PFSK-1 (cell line): ENCODE measurements at regions not wholly inside any gene's neighbourhood (a gene's known extent, or its start where the extent isn't known, plus 50 kb on each side); places are given as distances from the start of the nearest gene placed in this dataset.

Source experiments
- FOXP2 ChIP-seq: optimal IDR thresholded peaks from 2 replicates; pipeline ENCODE3; 2011; ENCODE audit warnings: borderline replicate concordance, control low read depth, inconsistent platforms; ENCODE audit not compliant: insufficient read depth; ENCODE audit errors: extremely low read length, extremely low read depth
- POLR2AphosphoS5 ChIP-seq: IDR thresholded peaks from 2 replicates; pipeline ENCODE4 v1.6.1; 2012; ENCODE audit warnings: low read depth, mild to moderate bottlenecking, control low read depth, low read length, moderate library complexity
- SIN3A ChIP-seq: IDR thresholded peaks from 2 replicates; pipeline ENCODE4 v1.6.1; 2012; ENCODE audit warnings: mild to moderate bottlenecking, low read length, moderate library complexity, borderline replicate concordance; ENCODE audit not compliant: insufficient read depth
- TAF1 ChIP-seq: IDR thresholded peaks from 2 replicates; pipeline ENCODE4 v1.6.1; 2012; ENCODE audit warnings: low read length, control low read depth, borderline replicate concordance; ENCODE audit not compliant: insufficient read depth
- TF ChIP-seq, protein P1 (sequence below), 2 experiments: IDR thresholded peaks; 2 replicates each; pipeline versions ENCODE4 v1.6.1 to v1.8.0; 2011 to 2012; ENCODE audit warnings: low read depth in 2 of 2, low read length in 2 of 2, control low read depth in 1 of 2, inconsistent platforms in 1 of 2, mild to moderate bottlenecking in 1 of 2, moderate library complexity in 1 of 2; ENCODE audit not compliant: insufficient read depth in 1 of 2

DNA sequence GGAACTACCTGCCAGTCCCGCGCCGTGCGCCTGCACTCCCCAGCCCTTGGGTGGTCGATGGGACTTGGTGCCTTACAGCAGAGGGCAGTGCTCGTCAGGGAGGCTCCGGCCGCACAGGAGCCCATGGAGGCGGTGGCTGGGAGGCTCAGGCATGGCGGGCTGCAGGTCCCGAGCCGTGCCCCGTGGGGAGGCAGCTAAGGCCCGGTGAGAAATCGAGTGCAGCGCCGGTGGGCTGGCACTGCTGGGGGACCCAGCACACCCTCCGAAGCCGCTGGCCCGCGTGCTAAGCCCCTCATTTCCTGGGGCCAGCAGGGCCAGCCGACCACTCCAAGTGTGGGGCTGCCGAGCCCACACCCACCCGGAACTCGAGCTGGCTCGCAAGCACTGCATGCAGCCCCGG is 580.2 kb downstream of the ZIC1 start:
- no peak for TF ChIP-seq SIN3A
- TF ChIP-seq POLR2AphosphoS5, result no peak
- no peak for TF ChIP-seq TAF1
- TF ChIP-seq, protein P1, sequence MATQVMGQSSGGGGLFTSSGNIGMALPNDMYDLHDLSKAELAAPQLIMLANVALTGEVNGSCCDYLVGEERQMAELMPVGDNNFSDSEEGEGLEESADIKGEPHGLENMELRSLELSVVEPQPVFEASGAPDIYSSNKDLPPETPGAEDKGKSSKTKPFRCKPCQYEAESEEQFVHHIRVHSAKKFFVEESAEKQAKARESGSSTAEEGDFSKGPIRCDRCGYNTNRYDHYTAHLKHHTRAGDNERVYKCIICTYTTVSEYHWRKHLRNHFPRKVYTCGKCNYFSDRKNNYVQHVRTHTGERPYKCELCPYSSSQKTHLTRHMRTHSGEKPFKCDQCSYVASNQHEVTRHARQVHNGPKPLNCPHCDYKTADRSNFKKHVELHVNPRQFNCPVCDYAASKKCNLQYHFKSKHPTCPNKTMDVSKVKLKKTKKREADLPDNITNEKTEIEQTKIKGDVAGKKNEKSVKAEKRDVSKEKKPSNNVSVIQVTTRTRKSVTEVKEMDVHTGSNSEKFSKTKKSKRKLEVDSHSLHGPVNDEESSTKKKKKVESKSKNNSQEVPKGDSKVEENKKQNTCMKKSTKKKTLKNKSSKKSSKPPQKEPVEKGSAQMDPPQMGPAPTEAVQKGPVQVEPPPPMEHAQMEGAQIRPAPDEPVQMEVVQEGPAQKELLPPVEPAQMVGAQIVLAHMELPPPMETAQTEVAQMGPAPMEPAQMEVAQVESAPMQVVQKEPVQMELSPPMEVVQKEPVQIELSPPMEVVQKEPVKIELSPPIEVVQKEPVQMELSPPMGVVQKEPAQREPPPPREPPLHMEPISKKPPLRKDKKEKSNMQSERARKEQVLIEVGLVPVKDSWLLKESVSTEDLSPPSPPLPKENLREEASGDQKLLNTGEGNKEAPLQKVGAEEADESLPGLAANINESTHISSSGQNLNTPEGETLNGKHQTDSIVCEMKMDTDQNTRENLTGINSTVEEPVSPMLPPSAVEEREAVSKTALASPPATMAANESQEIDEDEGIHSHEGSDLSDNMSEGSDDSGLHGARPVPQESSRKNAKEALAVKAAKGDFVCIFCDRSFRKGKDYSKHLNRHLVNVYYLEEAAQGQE (IDR thresholded peaks at IDR 0.05; ENCODE audit: insufficient read depth in 1 of 2, low read depth in 2 of 2, low read length in 2 of 2), result no peak
- no peak for TF ChIP-seq FOXP2
